Hepatocyte (in vitro differentiated cells): ENCODE measurements at regions not wholly inside any gene's neighbourhood (a gene's known extent, or its start where the extent isn't known, plus 50 kb on each side); places are given as distances from the start of the nearest gene placed in this dataset.

Experiments used
- CTCF ChIP-seq: fragments of 200-600 bp; sonication (generic); IDR thresholded peaks from 2 replicates; pipeline ENCODE4 v1.5.1; 2016; ENCODE audit warnings: antibody characterized with exemption, mild to moderate bottlenecking; ENCODE audit not compliant: poor library complexity
- EZH2 ChIP-seq: fragments of 200-600 bp; sonication (generic); IDR thresholded peaks from 2 replicates; pipeline ENCODE4 v1.6.1; 2016; ENCODE audit warnings: antibody characterized with exemption, mild to moderate bottlenecking, borderline replicate concordance
- EZH2phosphoT487 ChIP-seq: fragments of 200-600 bp; sonication (generic); IDR thresholded peaks from one replicate; pipeline ENCODE4 v1.6.1; 2018; ENCODE audit warnings: antibody characterized with exemption, mild to moderate bottlenecking, low read depth, moderate library complexity; ENCODE audit not compliant: unreplicated experiment, severe bottlenecking

GRCh38 chr2:223439184-223439583, 163.0 kb downstream of the SCG2 start:
- TF ChIP-seq EZH2: no peak
- TF ChIP-seq CTCF: no peak
- no peak for TF ChIP-seq EZH2phosphoT487
